ENCODE measurements at regions not wholly inside any gene's neighbourhood (a gene's known extent, or its start where the extent isn't known, plus 50 kb on each side); places are given as distances from the start of the nearest gene placed in this dataset.

DNA sequence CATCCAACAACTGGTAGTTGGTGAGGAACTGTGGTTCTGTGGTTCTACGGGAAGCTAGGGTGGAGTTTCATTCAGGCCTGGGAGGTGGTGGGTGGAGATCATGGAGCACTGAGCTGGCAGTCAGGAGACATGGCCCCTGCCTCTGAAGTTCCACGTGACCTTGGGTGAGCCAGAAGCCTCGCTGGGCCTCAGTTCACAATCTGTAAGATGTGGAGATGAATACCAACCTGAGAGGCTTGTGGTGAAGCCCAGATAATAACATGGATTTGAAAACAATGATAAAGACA is 177.9 kb downstream of the MACROH2A1 start:
- TF ChIP-seq CHD1 (IDR thresholded peaks at IDR 0.05; ENCODE audit: low read depth, low read length): no peak
- no peak for TF ChIP-seq JUND (IDR thresholded peaks at IDR 0.05; ENCODE audit: low read depth, low read length)
- TF ChIP-seq, protein P1, sequence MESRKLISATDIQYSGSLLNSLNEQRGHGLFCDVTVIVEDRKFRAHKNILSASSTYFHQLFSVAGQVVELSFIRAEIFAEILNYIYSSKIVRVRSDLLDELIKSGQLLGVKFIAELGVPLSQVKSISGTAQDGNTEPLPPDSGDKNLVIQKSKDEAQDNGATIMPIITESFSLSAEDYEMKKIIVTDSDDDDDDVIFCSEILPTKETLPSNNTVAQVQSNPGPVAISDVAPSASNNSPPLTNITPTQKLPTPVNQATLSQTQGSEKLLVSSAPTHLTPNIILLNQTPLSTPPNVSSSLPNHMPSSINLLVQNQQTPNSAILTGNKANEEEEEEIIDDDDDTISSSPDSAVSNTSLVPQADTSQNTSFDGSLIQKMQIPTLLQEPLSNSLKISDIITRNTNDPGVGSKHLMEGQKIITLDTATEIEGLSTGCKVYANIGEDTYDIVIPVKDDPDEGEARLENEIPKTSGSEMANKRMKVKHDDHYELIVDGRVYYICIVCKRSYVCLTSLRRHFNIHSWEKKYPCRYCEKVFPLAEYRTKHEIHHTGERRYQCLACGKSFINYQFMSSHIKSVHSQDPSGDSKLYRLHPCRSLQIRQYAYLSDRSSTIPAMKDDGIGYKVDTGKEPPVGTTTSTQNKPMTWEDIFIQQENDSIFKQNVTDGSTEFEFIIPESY (IDR thresholded peaks at IDR 0.05): no peak
- TF ChIP-seq SP1 (IDR thresholded peaks at IDR 0.05; ENCODE audit: low read depth, low read length): no peak
- TF ChIP-seq TARDBP (IDR thresholded peaks at IDR 0.05; ENCODE audit: borderline replicate concordance): no peak
- TF ChIP-seq, protein P2, sequence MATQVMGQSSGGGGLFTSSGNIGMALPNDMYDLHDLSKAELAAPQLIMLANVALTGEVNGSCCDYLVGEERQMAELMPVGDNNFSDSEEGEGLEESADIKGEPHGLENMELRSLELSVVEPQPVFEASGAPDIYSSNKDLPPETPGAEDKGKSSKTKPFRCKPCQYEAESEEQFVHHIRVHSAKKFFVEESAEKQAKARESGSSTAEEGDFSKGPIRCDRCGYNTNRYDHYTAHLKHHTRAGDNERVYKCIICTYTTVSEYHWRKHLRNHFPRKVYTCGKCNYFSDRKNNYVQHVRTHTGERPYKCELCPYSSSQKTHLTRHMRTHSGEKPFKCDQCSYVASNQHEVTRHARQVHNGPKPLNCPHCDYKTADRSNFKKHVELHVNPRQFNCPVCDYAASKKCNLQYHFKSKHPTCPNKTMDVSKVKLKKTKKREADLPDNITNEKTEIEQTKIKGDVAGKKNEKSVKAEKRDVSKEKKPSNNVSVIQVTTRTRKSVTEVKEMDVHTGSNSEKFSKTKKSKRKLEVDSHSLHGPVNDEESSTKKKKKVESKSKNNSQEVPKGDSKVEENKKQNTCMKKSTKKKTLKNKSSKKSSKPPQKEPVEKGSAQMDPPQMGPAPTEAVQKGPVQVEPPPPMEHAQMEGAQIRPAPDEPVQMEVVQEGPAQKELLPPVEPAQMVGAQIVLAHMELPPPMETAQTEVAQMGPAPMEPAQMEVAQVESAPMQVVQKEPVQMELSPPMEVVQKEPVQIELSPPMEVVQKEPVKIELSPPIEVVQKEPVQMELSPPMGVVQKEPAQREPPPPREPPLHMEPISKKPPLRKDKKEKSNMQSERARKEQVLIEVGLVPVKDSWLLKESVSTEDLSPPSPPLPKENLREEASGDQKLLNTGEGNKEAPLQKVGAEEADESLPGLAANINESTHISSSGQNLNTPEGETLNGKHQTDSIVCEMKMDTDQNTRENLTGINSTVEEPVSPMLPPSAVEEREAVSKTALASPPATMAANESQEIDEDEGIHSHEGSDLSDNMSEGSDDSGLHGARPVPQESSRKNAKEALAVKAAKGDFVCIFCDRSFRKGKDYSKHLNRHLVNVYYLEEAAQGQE (IDR thresholded peaks at IDR 0.05; ENCODE audit: low read depth, low read length): no peak
- TF ChIP-seq SREBF2 (IDR thresholded peaks at IDR 0.05; ENCODE audit: low read length): no peak
- no peak for TF ChIP-seq ESRRA (IDR thresholded peaks at IDR 0.05; ENCODE audit: low read length)
- TF ChIP-seq, protein P3, sequence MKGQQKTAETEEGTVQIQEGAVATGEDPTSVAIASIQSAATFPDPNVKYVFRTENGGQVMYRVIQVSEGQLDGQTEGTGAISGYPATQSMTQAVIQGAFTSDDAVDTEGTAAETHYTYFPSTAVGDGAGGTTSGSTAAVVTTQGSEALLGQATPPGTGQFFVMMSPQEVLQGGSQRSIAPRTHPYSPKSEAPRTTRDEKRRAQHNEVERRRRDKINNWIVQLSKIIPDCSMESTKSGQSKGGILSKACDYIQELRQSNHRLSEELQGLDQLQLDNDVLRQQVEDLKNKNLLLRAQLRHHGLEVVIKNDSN (IDR thresholded peaks at IDR 0.05; ENCODE audit: borderline replicate concordance, extremely low read length, insufficient read depth, low read depth, low read length): no peak
- TF ChIP-seq POLR2A (IDR thresholded peaks at IDR 0.05; ENCODE audit: low read depth, low read length): no peak
- no peak for TF ChIP-seq RAD51 (IDR thresholded peaks at IDR 0.05)
- no peak for TF ChIP-seq SMC3 (IDR thresholded peaks at IDR 0.05; ENCODE audit: borderline replicate concordance, low read length)
